CD4-positive, alpha-beta T cell (primary cell): ENCODE measurements at regions not wholly inside any gene's neighbourhood (a gene's known extent, or its start where the extent isn't known, plus 50 kb on each side); places are given as distances from the start of the nearest gene placed in this dataset.

Experiments
- ATAC-seq: fragments of 200-7000 bp; cut with Tn5 transposase; one replicate; pipeline ENCODE4 v1.10.0; 2022; ENCODE audit warnings: mild to moderate bottlenecking; ENCODE audit not compliant: poor library complexity
- CTCF ChIA-PET: fragments of 350-600 bp; sonication (Branson Sonifier 250); formaldehyde crosslinking; loops from one replicate; lab custom pipeline; 2021; ENCODE audit warnings: antibody characterized with exemption, inconsistent platforms; lab: Charles Lee
- POLR2A ChIA-PET: fragments of 350-600 bp; sonication (Branson Sonifier 250); formaldehyde crosslinking; loops from one replicate; lab custom pipeline; 2021; ENCODE audit warnings: antibody characterized with exemption, inconsistent platforms; lab: Charles Lee
- DNase-seq, 14 experiments: peaks; one replicate each; pipeline ENCODE4 v3.0.0-alpha.2; 2013 to 2020; ENCODE audit warnings: mixed read lengths in 2 of 14
- H3K27ac ChIP-seq, 2 donors: one replicate each; pipeline versions ENCODE4 v1.5.1 to v1.7.0; 2013; ENCODE audit warnings: low read length in 2 of 2, low read depth in 1 of 2, mild to moderate bottlenecking in 1 of 2
- H3K27me3 ChIP-seq, 2 experiments: 1 replicate in 1 of 2; 2 replicates in 1 of 2; pipeline versions ENCODE4 v1.6.1 to v1.7.0; 2013; ENCODE audit warnings: low read length in 2 of 2, control low read depth in 1 of 2, mild to moderate bottlenecking in 1 of 2, moderate library complexity in 1 of 2; ENCODE audit not compliant: insufficient read depth in 2 of 2, control insufficient read depth in 1 of 2
- H3K36me3 ChIP-seq: one replicate; pipeline ENCODE4 v1.6.1; 2013; ENCODE audit warnings: low read length, control low read depth; ENCODE audit not compliant: insufficient read depth
- H3K4me1 ChIP-seq: one replicate; pipeline ENCODE4 v1.6.1; 2013; ENCODE audit warnings: low read length, control low read depth; ENCODE audit not compliant: insufficient read depth
- H3K4me3 ChIP-seq: one replicate; pipeline ENCODE4 v1.5.1; 2013; ENCODE audit warnings: mild to moderate bottlenecking, low read length, moderate library complexity
- H3K9me3 ChIP-seq, 2 experiments: 1 replicate in 1 of 2; 2 replicates in 1 of 2; pipeline versions ENCODE4 v1.6.1 to v1.7.0; 2013; ENCODE audit warnings: low read length in 2 of 2, mild to moderate bottlenecking in 2 of 2, control low read depth in 1 of 2, moderate library complexity in 1 of 2; ENCODE audit not compliant: control insufficient read depth in 1 of 2, insufficient read depth in 1 of 2
- H3K27ac Mint-ChIP-seq: one replicate; pipeline ENCODE4 v1.8.0; 2020; ENCODE audit warnings: mixed read lengths
- H3K27me3 Mint-ChIP-seq: one replicate; pipeline ENCODE4 v1.8.0; 2021; ENCODE audit warnings: mixed read lengths
- H3K36me3 Mint-ChIP-seq: one replicate; pipeline ENCODE4 v1.8.0; 2021; ENCODE audit warnings: low read depth, mixed read lengths
- H3K4me1 Mint-ChIP-seq: one replicate; pipeline ENCODE4 v1.8.0; 2021; ENCODE audit warnings: low read depth, mixed read lengths
- H3K4me3 Mint-ChIP-seq: one replicate; pipeline ENCODE4 v1.8.0; 2020; ENCODE audit warnings: mild to moderate bottlenecking, mixed read lengths
- H3K9me3 Mint-ChIP-seq: one replicate; pipeline ENCODE4 v1.8.0; 2020; ENCODE audit warnings: mixed read lengths
- intact Hi-C, 2 experiments: fragments of 100-400 bp; cut with DNase I in 1 of 2; cut with micrococcal nuclease in 1 of 2; formaldehyde crosslinking; loops; one replicate each; pipeline versions ENCODE4 v1.15.1 to v1.9.0; 2023 to 2025; cut with DNase I, micrococcal nuclease
- TF ChIP-seq, protein P1 (sequence below): fragments of 200-600 bp; IDR thresholded peaks from one replicate; pipeline ENCODE4 v1.8.0; 2022; ENCODE audit warnings: antibody characterized with exemption, mild to moderate bottlenecking

DNA sequence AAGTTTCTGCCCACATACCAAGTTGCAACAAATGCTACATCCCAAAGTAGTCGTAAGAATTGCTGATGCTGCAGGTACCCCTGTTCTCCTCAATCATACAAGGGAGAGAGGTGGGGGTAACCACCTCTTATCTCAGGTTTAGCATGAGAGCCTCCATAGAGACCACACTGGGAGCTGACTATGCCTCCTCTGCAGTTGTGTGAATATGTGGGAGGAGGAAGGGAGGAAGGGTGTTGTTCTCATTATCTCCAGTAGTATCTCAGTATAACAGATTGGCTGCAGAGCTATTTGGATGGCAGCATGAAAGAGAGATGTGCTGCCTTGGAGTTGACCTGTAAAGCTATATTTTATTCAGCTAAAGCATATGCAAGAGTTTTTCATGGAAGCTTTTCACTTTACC lies 690.7 kb downstream of the KCNJ3 start:
- CTCF ChIA-PET: no interaction called here
- TF ChIP-seq, protein P1, sequence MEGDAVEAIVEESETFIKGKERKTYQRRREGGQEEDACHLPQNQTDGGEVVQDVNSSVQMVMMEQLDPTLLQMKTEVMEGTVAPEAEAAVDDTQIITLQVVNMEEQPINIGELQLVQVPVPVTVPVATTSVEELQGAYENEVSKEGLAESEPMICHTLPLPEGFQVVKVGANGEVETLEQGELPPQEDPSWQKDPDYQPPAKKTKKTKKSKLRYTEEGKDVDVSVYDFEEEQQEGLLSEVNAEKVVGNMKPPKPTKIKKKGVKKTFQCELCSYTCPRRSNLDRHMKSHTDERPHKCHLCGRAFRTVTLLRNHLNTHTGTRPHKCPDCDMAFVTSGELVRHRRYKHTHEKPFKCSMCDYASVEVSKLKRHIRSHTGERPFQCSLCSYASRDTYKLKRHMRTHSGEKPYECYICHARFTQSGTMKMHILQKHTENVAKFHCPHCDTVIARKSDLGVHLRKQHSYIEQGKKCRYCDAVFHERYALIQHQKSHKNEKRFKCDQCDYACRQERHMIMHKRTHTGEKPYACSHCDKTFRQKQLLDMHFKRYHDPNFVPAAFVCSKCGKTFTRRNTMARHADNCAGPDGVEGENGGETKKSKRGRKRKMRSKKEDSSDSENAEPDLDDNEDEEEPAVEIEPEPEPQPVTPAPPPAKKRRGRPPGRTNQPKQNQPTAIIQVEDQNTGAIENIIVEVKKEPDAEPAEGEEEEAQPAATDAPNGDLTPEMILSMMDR: no peak
- Histone ChIP-seq H3K36me3 (no peaks in the 10 kb centered on the region), H3K27ac (no peak overlapping the region), H3K4me3 (no peak overlapping the region), H3K27me3 (no peaks in the 10 kb centered on the region), H3K4me1 (no peaks in the 10 kb centered on the region), H3K9me3 (no peaks in the 10 kb centered on the region)
- ATAC-seq (no peak), DNase-seq (no peak)
- Mint-ChIP-seq H3K27me3 (peaks cover 4% of the 10 kb centered on the region), H3K27ac (no peak overlapping the region), H3K4me3 (no peak overlapping the region), H3K9me3 (no peaks in the 10 kb centered on the region), H3K4me1 (no peaks in the 10 kb centered on the region), H3K36me3 (no peaks in the 10 kb centered on the region)
- POLR2A ChIA-PET: no interaction called here
- intact Hi-C loops: no loop called here

DNA sequence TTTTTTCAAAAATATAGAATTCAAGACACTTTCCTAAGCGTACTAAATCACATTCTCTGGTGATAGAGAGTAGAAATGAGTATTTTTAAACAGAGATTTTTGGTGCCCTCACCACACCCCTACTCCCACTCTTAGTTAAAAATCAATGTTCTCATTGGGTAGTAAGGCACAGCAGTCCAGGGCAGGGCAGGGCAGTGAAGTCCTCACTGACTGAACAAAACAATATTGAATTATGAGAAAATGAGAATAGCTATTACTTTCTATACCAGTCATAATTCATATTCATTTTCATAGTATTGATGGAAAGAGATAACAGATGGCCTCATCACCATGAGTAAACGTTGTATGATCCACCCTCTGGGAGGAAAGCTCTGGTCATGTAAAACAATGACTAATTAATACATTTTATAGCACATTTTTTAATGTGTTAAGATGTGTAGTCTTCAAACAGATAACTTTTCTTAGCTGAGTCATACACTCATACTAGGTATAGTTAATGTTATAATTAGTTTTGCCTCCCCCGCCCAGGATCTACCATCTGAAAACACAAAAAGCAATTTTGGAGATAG lies 686.1 kb downstream of the KCNJ3 start:
- Mint-ChIP-seq H3K27me3 (peaks cover 4% of the 10 kb centered on the region), H3K9me3 (no peaks in the 10 kb centered on the region), H3K27ac (no peak overlapping the region), H3K4me3 (no peak overlapping the region), H3K4me1 (no peaks in the 10 kb centered on the region), H3K36me3 (no peaks in the 10 kb centered on the region)
- no peaks in the 10 kb centered on the region for H3K4me1 ChIP-seq
- intact Hi-C loops: no loop called here
- ATAC-seq (no peak), DNase-seq (no peak)
- no peaks in the 10 kb centered on the region for H3K27me3 ChIP-seq
- no peak overlapping the region for H3K27ac ChIP-seq
- H3K4me3 ChIP-seq: no peak overlapping the region
- CTCF ChIA-PET: no interaction called here
- POLR2A ChIA-PET: no interaction called here
- H3K9me3 ChIP-seq: no peaks in the 10 kb centered on the region
- TF ChIP-seq, protein P1: no peak
- no peaks in the 10 kb centered on the region for H3K36me3 ChIP-seq

DNA sequence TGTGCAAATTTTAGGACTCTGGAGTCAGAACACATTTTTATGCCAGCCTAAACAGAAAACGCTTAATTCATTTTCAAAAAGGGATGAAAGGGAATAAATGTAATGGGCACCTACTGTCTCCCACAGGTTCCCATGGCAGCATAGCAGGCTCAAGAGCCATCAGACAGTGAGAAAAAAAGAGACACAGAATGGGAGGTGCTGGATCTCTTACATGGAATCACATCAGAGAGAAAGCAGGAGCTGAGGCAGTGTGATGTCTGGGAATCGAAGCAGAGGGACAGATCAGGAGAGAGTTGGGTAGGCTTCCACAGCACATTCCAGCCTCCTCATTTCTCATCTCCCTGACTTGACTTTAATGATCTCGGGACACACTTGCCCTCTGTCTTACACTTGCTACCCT lies 684.3 kb downstream of the KCNJ3 start:
- Histone ChIP-seq H3K36me3 (no peaks in the 10 kb centered on the region), H3K27ac (no peak overlapping the region), H3K4me1 (no peaks in the 10 kb centered on the region), H3K4me3 (no peak overlapping the region), H3K27me3 (no peaks in the 10 kb centered on the region), H3K9me3 (no peaks in the 10 kb centered on the region)
- Mint-ChIP-seq H3K4me1 (no peaks in the 10 kb centered on the region), H3K9me3 (no peaks in the 10 kb centered on the region), H3K27ac (no peak overlapping the region), H3K4me3 (no peak overlapping the region), H3K36me3 (no peaks in the 10 kb centered on the region), H3K27me3 (no peaks in the 10 kb centered on the region)
- CTCF ChIA-PET: no interaction called here
- POLR2A ChIA-PET: no interaction called here
- TF ChIP-seq, protein P1: no peak
- intact Hi-C loops: no loop called here
- ATAC-seq (no peak), DNase-seq (no peak)
